ENCODE measurements at regions not wholly inside any gene's neighbourhood (a gene's known extent, or its start where the extent isn't known, plus 50 kb on each side); places are given as distances from the start of the nearest gene placed in this dataset.

- TF ChIP-seq CTCF (conservative IDR thresholded peaks at IDR 0.05; ENCODE audit: low read length) (no peak), EZH2phosphoT487 (IDR thresholded peaks at IDR 0.05; ENCODE audit: borderline replicate concordance) (no peak)
Observed at GRCh38 chr7:68267486-68267885, 1270.9 kb downstream of the TYW1 start.
